ENCODE measurements at regions not wholly inside any gene's neighbourhood (a gene's known extent, or its start where the extent isn't known, plus 50 kb on each side); places are given as distances from the start of the nearest gene placed in this dataset.
"Not testable (repeated sequence)": the region's sequence is repeated elsewhere in the genome, so short reads cannot be mapped to it uniquely, and the experiment has no call there.

DNA sequence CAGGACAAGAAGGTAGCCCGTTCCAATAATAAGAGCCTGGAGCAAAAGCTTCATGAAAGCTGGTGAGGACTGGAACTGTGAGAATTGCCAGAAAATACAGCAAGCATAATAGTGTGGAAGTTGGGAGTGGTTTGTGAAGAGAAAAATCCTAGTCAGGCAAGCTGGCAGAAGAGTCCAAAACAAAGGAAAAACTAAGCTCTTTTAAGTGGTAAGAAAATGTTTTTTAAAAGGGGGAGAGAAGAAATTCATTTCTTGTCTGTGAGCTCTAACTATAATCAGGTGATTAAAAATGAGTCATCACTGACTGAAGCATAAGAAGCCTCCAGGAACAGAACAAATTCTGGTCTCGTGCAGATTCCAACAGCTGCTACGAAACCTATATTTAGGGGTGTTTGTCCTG is 102.6 kb downstream of the CAAP1 start:
- peak; percentile 9 for DNase-seq (ENCODE audit: low read depth)

DNA sequence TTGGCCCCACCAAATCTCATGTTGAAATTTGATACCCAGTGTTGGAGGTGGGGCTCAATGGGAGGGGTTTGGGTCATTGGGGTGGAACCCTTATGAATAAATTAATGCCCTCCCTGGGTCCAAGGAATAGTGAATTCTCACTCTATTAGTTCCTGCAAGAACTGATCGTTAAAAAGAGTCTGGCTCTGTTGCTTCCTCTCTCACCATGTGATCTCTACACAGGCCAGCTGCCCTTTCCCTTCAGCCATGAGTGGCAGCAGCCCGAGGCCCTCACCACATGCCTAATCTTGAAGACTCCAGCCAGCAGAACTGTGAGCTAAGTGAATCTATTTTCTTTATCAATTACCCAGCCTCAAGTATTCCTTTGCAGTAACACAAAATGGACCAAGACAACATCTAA is 106.0 kb downstream of the CAAP1 start:
- DNase-seq (ENCODE audit: low read depth): no peak

GRCh38 chr9:26782899-26783298 is 109.7 kb downstream of the CAAP1 start:
- DNase-seq (ENCODE audit: low read depth): no peak

DNA sequence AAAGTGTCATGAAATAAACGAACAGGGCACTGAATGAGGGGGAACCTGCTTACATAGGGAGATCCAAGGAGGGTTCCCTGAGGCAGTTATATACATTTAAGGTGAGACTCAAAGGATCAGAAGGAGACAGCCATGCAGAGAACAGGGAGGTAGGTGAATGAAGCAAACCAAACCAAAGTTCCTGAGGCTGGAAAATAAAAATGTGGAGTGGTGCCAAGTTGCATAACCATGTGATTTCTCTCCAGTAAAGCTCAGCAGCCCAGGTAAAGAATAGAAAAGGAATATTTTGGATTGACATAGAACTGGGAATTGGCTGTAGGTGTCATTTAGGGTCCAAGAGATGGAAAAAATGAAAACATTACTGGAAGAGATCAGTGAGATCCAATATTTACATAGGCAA is 110.7 kb downstream of the CAAP1 start:
- DNase-seq (ENCODE audit: low read depth): no peak

- not testable (repeated sequence) for DNase-seq (ENCODE audit: low read depth)
Measured at GRCh38 chr9:26780307-26780706, 112.3 kb downstream of the CAAP1 start.

GRCh38 chr9:26779062-26779461 is 113.5 kb downstream of the CAAP1 start:
- no peak for DNase-seq (ENCODE audit: low read depth)

- DNase-seq (ENCODE audit: low read depth): no peak
Measured at GRCh38 chr9:26775391-26775790, 117.2 kb downstream of the CAAP1 start.

GRCh38 chr9:26773056-26773455 is 119.5 kb downstream of the CAAP1 start:
- no peak for DNase-seq (ENCODE audit: low read depth)

- no peak for DNase-seq (ENCODE audit: low read depth)
Measured at GRCh38 chr9:26770821-26771220, 121.8 kb downstream of the CAAP1 start.

DNA sequence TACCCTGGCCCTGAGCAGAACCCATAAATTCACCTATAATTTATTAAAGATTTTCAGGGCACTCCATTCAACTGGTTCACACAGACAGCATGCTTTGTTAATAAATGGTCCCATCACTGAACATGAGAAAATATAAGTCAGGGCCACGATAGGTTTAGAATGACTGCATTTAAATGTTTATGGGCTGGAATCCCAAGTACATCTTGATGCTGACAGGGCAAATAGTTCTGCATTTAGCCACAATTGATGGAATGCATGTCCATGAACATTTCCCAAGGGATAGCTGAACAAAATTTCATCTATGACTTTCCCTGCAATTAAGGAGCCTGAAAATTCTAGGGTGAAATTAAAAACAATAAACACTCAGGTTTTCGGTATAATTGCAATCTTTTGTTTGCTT is 124.5 kb downstream of the CAAP1 start:
- no peak for DNase-seq (ENCODE audit: low read depth)

GRCh38 chr9:26760675-26761074 is 131.9 kb downstream of the CAAP1 start:
- no peak for DNase-seq (ENCODE audit: low read depth)

DNA sequence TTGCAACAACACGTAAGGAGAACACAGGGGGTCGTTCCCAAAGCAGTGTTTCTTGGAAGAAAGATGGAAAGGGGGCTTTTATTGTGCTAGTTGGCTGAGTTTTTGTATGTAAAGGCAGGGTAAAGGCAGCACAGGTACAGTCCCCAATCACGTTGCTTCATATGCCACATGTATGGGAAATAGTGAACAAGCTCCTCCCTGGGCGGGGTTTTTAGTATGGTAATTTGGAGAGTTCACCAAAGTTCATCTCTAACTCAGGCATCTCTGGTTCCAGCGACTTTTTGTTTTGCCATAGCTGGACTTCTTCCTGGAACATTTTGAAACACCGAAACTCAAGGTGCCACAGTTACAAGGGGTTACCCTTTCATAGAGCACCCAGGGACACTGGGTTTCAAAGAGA is 133.9 kb downstream of the CAAP1 start:
- no peak for DNase-seq (ENCODE audit: low read depth)

GRCh38 chr9:26756881-26757280 is 135.7 kb downstream of the CAAP1 start:
- DNase-seq (ENCODE audit: low read depth): no peak

- DNase-seq (ENCODE audit: low read depth): no peak
Measured at GRCh38 chr9:26755476-26755875, 137.1 kb downstream of the CAAP1 start.

- no peak for DNase-seq (ENCODE audit: low read depth)
Measured at GRCh38 chr9:26754509-26755164, 138.0 kb downstream of the CAAP1 start.

DNA sequence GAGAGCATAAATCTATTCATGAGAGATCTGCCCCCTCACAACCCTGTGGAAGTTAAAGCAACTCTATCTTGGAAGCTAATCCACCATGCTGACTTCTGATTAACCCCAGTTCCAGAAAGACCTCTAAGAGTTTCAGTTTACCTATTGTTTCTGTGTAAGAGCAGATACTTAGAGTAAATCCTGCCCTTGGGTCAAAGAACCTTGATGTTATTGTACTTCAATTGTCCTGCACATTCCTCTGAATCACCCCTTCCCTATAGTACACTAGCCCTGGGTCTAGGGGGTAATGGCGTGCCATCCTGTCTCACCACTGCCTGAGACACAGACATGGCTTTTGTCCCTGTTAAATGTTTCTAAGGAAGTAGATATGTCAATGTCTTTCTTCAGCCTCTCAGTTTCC is 138.6 kb downstream of the CAAP1 start:
- DNase-seq (ENCODE audit: low read depth): no peak

DNA sequence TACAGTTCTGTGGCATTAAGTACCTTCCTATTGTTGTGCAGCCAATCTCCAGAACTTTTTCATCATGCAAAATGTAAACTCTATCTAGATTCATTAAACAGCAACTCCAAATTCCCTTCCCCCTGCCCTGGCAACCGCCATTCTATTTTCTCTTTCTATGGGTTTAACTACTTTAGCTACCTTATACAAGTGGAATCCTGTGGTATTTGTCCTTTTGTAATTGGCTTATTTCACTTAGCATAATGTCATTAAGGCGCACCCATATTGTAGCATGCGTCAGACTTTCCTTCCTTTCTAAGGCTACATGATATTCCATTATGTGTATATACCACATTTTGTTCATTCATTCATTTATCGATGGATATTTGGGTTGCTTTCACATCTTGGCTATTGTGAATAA is 142.4 kb downstream of the CAAP1 start:
- DNase-seq (ENCODE audit: low read depth): no peak

GRCh38 chr9:26748449-26749058 is 144.0 kb downstream of the CAAP1 start:
- DNase-seq (ENCODE audit: low read depth): no peak

GRCh38 chr9:26747611-26748010 is 145.0 kb downstream of the CAAP1 start:
- no peak for DNase-seq (ENCODE audit: low read depth)

DNA sequence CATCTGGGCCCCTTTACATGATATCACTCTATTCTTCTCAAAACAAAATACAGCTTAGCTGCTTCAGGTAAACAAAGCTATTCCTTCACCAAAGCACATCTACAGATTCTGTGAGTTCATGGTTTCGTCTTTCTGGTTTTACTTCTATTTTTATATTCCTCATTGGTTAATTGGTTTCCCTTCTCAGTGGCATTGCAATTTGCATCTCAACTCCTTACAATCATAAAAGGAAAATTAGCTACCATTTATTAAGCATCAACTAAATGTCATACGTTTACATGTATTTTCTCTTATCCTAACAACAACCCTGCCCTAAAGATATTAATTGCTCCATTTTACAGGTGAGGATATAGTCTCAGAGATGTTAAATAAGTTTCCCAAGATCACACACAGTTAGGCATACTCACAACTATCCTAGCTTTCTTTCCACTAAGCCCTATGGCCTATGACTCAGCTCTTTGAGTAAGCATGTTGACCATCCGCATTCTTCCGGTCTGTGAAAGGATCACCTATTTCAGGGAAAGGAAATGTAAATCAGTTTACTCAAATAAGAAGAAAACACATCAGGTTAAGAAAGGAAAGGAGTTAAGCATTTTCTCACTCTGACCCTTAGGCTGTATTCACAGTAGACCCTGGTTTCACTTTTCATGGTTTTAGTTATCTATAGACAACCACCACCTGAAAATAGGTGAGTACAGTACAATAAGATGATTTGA is 146.1 kb downstream of the CAAP1 start:
- DNase-seq (ENCODE audit: low read depth): peak; percentile 69

- no peak for DNase-seq (ENCODE audit: low read depth)
Measured at GRCh38 chr9:26745111-26745510, 147.5 kb downstream of the CAAP1 start.

GRCh38 chr9:26744191-26744965 is 148.2 kb downstream of the CAAP1 start:
- peak; percentile 25 for DNase-seq (ENCODE audit: low read depth)
